Suprapubic skin (tissue), 4 donors: ENCODE measurements at regions not wholly inside any gene's neighbourhood (a gene's known extent, or its start where the extent isn't known, plus 50 kb on each side); places are given as distances from the start of the nearest gene placed in this dataset.
"Not testable (repeated sequence)": the region's sequence is repeated elsewhere in the genome, so short reads cannot be mapped to it uniquely, and the experiment has no call there.

Experiments
- DNase-seq, 2 donors: peaks; one replicate each; pipeline ENCODE4 v3.0.0-alpha.2; 2019; ENCODE audit warnings: low spot score in 2 of 2
- H3K27ac ChIP-seq: fragments of 200-600 bp; sonication (generic); one replicate; pipeline ENCODE4 v1.5.1; 2019
- H3K27me3 ChIP-seq: fragments of 200-600 bp; sonication (generic); one replicate; pipeline ENCODE4 v1.5.1; 2019
- H3K36me3 ChIP-seq: fragments of 200-600 bp; sonication (generic); one replicate; pipeline ENCODE4 v1.5.1; 2019
- H3K4me1 ChIP-seq: fragments of 200-600 bp; sonication (generic); one replicate; pipeline ENCODE4 v1.5.1; 2019
- H3K4me3 ChIP-seq: fragments of 200-600 bp; sonication (generic); one replicate; pipeline ENCODE4 v1.5.1; 2019; ENCODE audit warnings: mild to moderate bottlenecking
- H3K9me3 ChIP-seq: fragments of 200-600 bp; sonication (generic); one replicate; pipeline ENCODE4 v1.5.1; 2019
- EP300 ChIP-seq: sonication (generic); formaldehyde crosslinking; IDR thresholded peaks from one replicate; pipeline ENCODE4 v1.6.1; 2017; ENCODE audit warnings: antibody characterized with exemption
- POLR2A ChIP-seq, 2 donors: fragments of 450-650 bp; IDR thresholded peaks; one replicate each; pipeline ENCODE4 v1.6.1; 2017; ENCODE audit warnings: antibody characterized with exemption in 2 of 2, mild to moderate bottlenecking in 2 of 2, moderate library complexity in 2 of 2
- POLR2AphosphoS5 ChIP-seq, 3 donors: sonication (generic); formaldehyde crosslinking; IDR thresholded peaks; one replicate each; pipeline ENCODE4 v1.6.1; 2017; ENCODE audit warnings: antibody characterized with exemption in 3 of 3
- WGBS: methylation state at CpG from one replicate; pipeline ENCODE4 v1.1.5; 2018; 5-methylcytosine and 5-hydroxymethylcytosine counted together
- TF ChIP-seq, protein P1 (sequence below), 2 donors: fragments of 200-600 bp in 1 of 2; fragments of 450-650 bp in 1 of 2; sonication (generic) in 1 of 2; IDR thresholded peaks; one replicate each; pipeline ENCODE4 v1.5.1; 2016 to 2019; ENCODE audit warnings: antibody characterized with exemption in 2 of 2, mild to moderate bottlenecking in 1 of 2, moderate library complexity in 1 of 2

DNA sequence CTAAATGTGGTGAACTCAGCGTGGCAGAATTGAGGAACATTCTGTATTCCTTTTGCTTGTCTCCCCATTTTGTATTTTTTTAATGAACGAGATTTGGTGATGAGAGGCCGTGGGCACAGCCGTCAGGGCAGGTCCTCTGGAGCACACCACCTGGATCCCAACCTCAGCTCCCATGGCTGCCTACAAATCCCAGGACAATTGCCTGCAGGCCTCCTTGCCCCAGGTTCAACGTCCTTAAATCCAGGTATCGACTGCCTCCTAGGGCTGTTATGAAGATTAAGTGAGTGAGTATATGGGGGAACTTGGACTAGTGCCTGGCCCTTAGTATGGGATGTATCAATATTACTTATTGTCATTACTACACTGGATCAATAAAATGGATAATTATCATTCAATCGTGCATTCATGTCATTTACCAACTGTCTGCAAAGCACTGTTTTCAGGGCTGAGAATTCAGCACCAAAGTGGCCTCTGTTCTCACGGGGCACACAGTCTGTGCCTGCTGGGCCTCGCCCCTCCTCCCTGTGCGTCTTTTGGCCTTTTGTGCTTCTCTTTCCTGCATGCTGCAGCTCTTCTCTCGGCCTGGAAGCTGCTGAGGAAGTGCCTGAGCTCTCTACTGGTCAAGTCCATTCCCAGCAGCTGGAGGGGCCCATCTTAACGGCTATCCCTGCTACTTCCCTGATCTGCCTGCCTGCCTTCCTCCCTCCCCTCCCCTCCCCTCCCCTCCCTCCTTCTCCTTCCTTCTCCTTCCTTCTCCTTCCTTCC is 1343.7 kb downstream of the BRD1 start:
- TF ChIP-seq EP300 (no peak), POLR2A (IDR thresholded peaks at IDR 0.05) (no peak), POLR2AphosphoS5 (IDR thresholded peaks at IDR 0.05) (no peak)
- TF ChIP-seq, protein P1, sequence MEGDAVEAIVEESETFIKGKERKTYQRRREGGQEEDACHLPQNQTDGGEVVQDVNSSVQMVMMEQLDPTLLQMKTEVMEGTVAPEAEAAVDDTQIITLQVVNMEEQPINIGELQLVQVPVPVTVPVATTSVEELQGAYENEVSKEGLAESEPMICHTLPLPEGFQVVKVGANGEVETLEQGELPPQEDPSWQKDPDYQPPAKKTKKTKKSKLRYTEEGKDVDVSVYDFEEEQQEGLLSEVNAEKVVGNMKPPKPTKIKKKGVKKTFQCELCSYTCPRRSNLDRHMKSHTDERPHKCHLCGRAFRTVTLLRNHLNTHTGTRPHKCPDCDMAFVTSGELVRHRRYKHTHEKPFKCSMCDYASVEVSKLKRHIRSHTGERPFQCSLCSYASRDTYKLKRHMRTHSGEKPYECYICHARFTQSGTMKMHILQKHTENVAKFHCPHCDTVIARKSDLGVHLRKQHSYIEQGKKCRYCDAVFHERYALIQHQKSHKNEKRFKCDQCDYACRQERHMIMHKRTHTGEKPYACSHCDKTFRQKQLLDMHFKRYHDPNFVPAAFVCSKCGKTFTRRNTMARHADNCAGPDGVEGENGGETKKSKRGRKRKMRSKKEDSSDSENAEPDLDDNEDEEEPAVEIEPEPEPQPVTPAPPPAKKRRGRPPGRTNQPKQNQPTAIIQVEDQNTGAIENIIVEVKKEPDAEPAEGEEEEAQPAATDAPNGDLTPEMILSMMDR (IDR thresholded peaks at IDR 0.05) = no peak
- peaks cover 20% of the 10 kb centered on the region for H3K27me3 ChIP-seq
- H3K4me1 ChIP-seq = peaks cover 2% of the 10 kb centered on the region
- WGBS = 64% methylated on average over 12 of the region's 12 CpGs
- H3K27ac ChIP-seq = no peak overlapping the region
- H3K9me3 ChIP-seq = no peaks in the 10 kb centered on the region
- peak; percentile 8 to 71 for DNase-seq
- no peaks in the 10 kb centered on the region for H3K36me3 ChIP-seq
- no peak overlapping the region for H3K4me3 ChIP-seq

DNA sequence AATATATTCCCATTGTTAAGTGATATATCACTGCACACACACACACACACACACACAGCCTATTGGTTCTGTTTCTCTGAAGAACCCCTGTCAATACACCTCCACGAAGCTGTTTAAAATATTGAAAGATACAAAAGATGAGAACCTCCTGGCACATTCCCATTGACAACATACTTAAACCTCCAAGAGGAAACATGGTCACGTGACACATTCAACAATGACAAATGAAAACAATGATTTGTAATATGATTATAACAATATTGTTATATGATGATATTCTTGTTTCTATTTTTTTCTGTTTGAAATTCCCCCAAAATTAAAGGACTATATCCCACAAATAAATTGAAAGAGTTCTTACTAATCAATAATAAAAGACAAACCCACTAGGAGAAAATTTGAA is 1344.9 kb downstream of the BRD1 start:
- Histone ChIP-seq H3K27me3 (peaks cover 9% of the 10 kb centered on the region), H3K36me3 (no peaks in the 10 kb centered on the region), H3K4me3 (no peak overlapping the region), H3K27ac (no peak overlapping the region), H3K4me1 (no peaks in the 10 kb centered on the region), H3K9me3 (no peaks in the 10 kb centered on the region)
- TF ChIP-seq POLR2A (IDR thresholded peaks at IDR 0.05) (no peak), EP300 (no peak), POLR2AphosphoS5 (IDR thresholded peaks at IDR 0.05) (no peak)
- TF ChIP-seq, protein P1 (IDR thresholded peaks at IDR 0.05) = no peak
- 77% methylated on average over 2 of the region's 2 CpGs for WGBS
- no peak for DNase-seq

DNA sequence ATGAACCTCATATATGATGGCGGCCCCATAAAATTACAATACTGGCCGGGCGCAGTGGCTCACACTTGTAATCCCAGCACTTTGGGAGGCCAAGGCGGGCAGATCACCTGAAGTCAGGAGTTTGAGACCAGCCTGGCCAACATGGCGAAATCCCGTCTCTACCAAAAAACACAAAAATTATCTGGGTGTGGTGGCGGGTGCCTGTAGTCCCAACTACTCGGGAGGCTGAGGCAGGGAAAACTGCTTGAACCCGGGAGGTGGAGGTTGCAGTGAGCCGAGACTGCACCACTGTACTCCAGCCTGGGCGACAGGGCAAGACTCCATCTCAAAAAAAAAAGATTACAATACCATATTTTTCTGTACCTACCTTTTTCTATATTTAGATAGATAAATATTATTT is 1345.5 kb downstream of the BRD1 start:
- not testable (repeated sequence) for H3K27me3 ChIP-seq, H3K36me3 ChIP-seq, H3K9me3 ChIP-seq, H3K27ac ChIP-seq, H3K4me3 ChIP-seq, H3K4me1 ChIP-seq
- DNase-seq = peak; percentile 17 to 40
- whole genome bisulfite sequencing = 93% methylated on average over 10 of the region's 11 CpGs

DNA sequence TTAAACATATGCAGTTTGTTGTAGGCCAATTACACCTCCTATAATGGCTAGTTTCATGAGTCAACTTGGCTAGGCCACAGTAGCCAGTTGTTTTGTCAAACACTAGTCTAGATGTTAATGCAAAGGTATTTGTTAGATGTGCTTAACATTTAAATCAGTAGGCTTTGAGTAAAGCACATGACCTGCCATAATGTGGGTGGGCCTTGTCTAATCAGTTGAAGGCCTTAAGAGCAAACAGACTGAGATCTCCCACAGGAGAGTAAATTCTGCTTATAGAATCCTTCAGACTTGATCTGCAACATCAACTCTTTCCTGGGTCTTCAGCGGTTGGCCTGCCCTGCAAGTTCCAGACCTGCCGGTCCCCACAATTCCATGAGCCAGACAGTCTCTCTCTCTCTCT is 1345.9 kb downstream of the BRD1 start:
- TF ChIP-seq, protein P1 (IDR thresholded peaks at IDR 0.05) = no peak
- no peak for TF ChIP-seq POLR2A (IDR thresholded peaks at IDR 0.05)
- no peak for TF ChIP-seq EP300
- TF ChIP-seq POLR2AphosphoS5 (IDR thresholded peaks at IDR 0.05) = no peak
- Histone ChIP-seq H3K4me1 (no peaks in the 10 kb centered on the region), H3K27me3 (peaks cover 10% of the 10 kb centered on the region), H3K36me3 (no peaks in the 10 kb centered on the region), H3K4me3 (no peak overlapping the region), H3K9me3 (no peaks in the 10 kb centered on the region), H3K27ac (no peak overlapping the region)
- WGBS = 100% methylated on average over 2 of the region's 2 CpGs
- no peak for DNase-seq

DNA sequence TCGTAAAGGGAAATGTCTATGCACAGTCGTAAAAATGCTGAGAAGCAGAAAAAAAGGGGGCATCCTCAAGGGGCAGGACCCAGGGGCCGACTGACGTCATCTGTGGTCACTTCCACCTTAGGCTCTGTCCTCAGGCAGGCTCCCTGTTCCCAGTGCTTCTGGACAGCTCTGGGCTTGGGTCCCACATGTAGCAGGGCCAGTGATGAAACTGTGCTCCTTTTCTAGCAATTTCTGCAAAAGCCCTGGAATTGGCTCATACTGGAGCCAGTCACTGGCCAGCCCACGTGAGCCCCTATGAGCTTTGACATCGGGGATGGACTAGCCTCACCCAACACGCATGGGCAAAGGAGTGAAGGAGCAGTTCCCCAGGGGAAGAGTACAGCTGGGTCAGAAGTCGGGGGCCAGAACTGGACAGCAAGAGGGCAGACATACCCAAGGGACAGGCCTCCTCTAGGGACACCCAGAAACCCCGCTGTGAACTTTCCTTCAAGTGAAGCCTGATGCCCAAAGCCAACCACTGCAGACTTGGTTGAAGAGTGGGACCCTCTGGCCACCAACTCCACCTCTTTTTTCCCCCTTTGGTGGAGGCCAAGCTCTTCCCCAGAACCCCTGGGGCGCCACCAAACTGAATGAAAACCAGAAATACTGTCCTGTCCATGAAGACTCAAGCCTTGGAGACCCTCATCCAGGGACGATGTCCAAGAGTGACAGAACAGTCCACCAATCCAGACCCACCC is 1349.0 kb downstream of the BRD1 start:
- Histone ChIP-seq H3K9me3 (no peaks in the 10 kb centered on the region), H3K27me3 (peaks cover 11% of the 10 kb centered on the region), H3K36me3 (no peaks in the 10 kb centered on the region), H3K4me3 (no peak overlapping the region), H3K4me1 (no peaks in the 10 kb centered on the region), H3K27ac (no peak overlapping the region)
- TF ChIP-seq, protein P1 (IDR thresholded peaks at IDR 0.05) = no peak
- TF ChIP-seq EP300 (no peak), POLR2AphosphoS5 (IDR thresholded peaks at IDR 0.05) (no peak), POLR2A (IDR thresholded peaks at IDR 0.05) (no peak)
- DNase-seq = peak; percentile 28 to 43
- 86% methylated on average over 10 of the region's 11 CpGs for WGBS
